ENCODE measurements at regions not wholly inside any gene's neighbourhood (a gene's known extent, or its start where the extent isn't known, plus 50 kb on each side); places are given as distances from the start of the nearest gene placed in this dataset.

DNA sequence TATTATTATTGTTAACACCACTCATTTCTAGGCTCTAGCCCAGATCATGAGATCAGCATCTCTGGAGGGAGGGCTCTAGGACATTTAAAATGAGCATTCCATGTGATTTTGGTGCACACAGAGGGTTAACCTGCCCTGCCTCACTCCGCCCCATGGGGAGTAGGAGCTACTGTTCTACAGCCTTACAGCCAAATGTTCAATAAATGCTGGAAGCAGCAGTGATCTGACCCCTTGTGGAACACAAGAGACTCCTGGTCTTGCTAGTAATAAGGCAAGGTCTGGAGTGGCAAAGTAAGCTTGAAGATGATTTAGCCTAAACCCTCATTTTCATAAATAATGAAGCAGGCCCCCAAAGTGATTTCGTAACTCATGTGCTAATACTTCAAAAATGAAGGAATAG, 166.4 kb upstream of the EOMES start:
- TF ChIP-seq POLR2A (IDR thresholded peaks at IDR 0.05; ENCODE audit: insufficient read depth in 1 of 2, low read depth in 2 of 2, low read length in 2 of 2) = no peak
- TF ChIP-seq, protein P1, sequence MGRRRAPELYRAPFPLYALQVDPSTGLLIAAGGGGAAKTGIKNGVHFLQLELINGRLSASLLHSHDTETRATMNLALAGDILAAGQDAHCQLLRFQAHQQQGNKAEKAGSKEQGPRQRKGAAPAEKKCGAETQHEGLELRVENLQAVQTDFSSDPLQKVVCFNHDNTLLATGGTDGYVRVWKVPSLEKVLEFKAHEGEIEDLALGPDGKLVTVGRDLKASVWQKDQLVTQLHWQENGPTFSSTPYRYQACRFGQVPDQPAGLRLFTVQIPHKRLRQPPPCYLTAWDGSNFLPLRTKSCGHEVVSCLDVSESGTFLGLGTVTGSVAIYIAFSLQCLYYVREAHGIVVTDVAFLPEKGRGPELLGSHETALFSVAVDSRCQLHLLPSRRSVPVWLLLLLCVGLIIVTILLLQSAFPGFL (CRISPR knock-in tag; IDR thresholded peaks at IDR 0.05) = no peak
- TF ChIP-seq CTCF (CRISPR knock-in tag; IDR thresholded peaks at IDR 0.05) = no peak
- TF ChIP-seq WIZ (CRISPR knock-in tag; IDR thresholded peaks at IDR 0.05) = no peak
- TF ChIP-seq ZNF670 (CRISPR knock-in tag; IDR thresholded peaks at IDR 0.05; ENCODE audit: borderline replicate concordance) = no peak
- TF ChIP-seq REL (CRISPR knock-in tag; conservative IDR thresholded peaks at IDR 0.05) = no peak
- TF ChIP-seq FOXA3 (CRISPR knock-in tag; IDR thresholded peaks at IDR 0.05) = no peak
- no peak for TF ChIP-seq ZNF274 (CRISPR knock-in tag; IDR thresholded peaks at IDR 0.05)
- no peak for TF ChIP-seq HCFC1 (IDR thresholded peaks at IDR 0.05; ENCODE audit: low read depth, low read length)
- TF ChIP-seq CREB1 (IDR thresholded peaks at IDR 0.05) = no peak
- no peak for TF ChIP-seq CREB1 (CRISPR knock-in tag; IDR thresholded peaks at IDR 0.05)
- TF ChIP-seq TAF1 (CRISPR knock-in tag; IDR thresholded peaks at IDR 0.05) = no peak
- TF ChIP-seq YY1 (IDR thresholded peaks at IDR 0.05; ENCODE audit: insufficient read depth, insufficient replicate concordance, low read depth, low read length) = no peak
- TF ChIP-seq MAFK (conservative IDR thresholded peaks at IDR 0.05 in 1 of 2, IDR thresholded peaks at IDR 0.05 in 1 of 2; ENCODE audit: low read length in 2 of 2) = no peak
- no peak for TF ChIP-seq ZC3H4 (CRISPR knock-in tag; IDR thresholded peaks at IDR 0.05; ENCODE audit: borderline replicate concordance)

Data from HepG2 (cell line).